GM12874 (cell line): ENCODE measurements at regions not wholly inside any gene's neighbourhood (a gene's known extent, or its start where the extent isn't known, plus 50 kb on each side); places are given as distances from the start of the nearest gene placed in this dataset.

Experiments used
- CTCF ChIP-seq: IDR thresholded peaks from 2 replicates; pipeline ENCODE4 v1.5.1; 2011; ENCODE audit warnings: low read depth, mild to moderate bottlenecking, control low read depth, low read length, moderate library complexity; ENCODE audit not compliant: insufficient read depth

GRCh38 chr5:34599471-34600117 is 56.5 kb upstream of the RAI14 start:
- TF ChIP-seq CTCF: no peak

GRCh38 chr5:34600118-34600493 is 56.0 kb upstream of the RAI14 start:
- no peak for TF ChIP-seq CTCF

- TF ChIP-seq CTCF: no peak
Observed at GRCh38 chr5:34603378-34603777, 52.8 kb upstream of the RAI14 start.

GRCh38 chr5:34604119-34604675 is 51.9 kb upstream of the RAI14 start:
- TF ChIP-seq CTCF: no peak

- TF ChIP-seq CTCF: no peak
Observed at GRCh38 chr5:34606101-34606500, 50.0 kb upstream of the RAI14 start.
